Peyer's patch (tissue), 4 donors: ENCODE measurements at regions not wholly inside any gene's neighbourhood (a gene's known extent, or its start where the extent isn't known, plus 50 kb on each side); places are given as distances from the start of the nearest gene placed in this dataset.

Experiments used
- CTCF ChIP-seq, 6 experiments: fragments of 450-650 bp in 4 of 6; fragments of 200-600 bp in 2 of 6; sonication (generic) in 1 of 6; IDR thresholded peaks; one replicate each; pipeline ENCODE4 v1.5.1; 2017 to 2019; ENCODE audit warnings: antibody characterized with exemption in 6 of 6, mild to moderate bottlenecking in 3 of 6, moderate library complexity in 1 of 6
- POLR2A ChIP-seq, 2 donors: fragments of 450-650 bp; IDR thresholded peaks; one replicate each; pipeline ENCODE4 v1.5.1; 2017; ENCODE audit warnings: antibody characterized with exemption in 2 of 2, mild to moderate bottlenecking in 2 of 2, moderate library complexity in 2 of 2

GRCh38 chr5:57577432-57578175 lies 95.0 kb upstream of the ACTBL2 start:
- TF ChIP-seq CTCF (IDR thresholded peaks at IDR 0.05), result no peak
- TF ChIP-seq POLR2A (IDR thresholded peaks at IDR 0.05), result no peak
